ENCODE measurements at regions not wholly inside any gene's neighbourhood (a gene's known extent, or its start where the extent isn't known, plus 50 kb on each side); places are given as distances from the start of the nearest gene placed in this dataset.

DNA sequence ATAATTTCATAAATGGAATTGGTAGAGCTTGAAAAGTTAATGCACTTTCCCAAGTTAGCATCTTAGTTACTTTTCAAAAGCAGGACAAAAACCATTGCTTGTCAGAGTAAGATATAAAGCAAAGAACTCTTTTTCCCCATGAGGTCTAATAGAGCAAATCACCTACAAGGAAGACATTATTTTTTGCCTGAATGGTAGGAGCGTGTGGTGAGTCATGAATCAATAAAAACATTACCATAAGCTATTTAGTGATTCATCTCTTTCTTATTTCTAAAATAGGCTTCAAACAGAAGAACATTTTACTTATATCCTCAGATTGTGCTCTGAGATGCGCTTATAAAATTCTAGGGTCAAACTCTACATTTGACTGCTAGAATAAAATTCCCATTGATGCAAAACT, 109.4 kb upstream of the GPRIN3 start:
- DNase-seq, result no peak

DNA sequence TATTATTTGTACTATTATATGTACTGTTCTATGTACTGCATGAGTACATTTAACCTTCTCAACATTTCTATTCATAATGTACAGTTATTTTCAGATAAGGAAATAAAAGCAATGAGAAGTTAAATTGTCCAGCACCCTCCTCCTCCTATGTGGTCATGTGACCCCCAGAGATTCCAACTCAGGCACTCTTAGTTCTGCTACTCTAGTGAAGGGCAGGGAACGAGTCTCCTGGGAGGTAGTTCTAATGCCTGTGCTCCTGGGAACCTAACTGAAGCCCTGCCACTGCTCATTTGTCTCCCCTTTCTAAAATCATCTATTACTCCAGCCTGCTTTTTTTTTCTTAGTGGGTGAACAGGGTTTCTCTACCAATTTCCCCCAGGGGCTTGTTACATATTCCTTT, 105.9 kb upstream of the GPRIN3 start:
- no peak for DNase-seq

DNA sequence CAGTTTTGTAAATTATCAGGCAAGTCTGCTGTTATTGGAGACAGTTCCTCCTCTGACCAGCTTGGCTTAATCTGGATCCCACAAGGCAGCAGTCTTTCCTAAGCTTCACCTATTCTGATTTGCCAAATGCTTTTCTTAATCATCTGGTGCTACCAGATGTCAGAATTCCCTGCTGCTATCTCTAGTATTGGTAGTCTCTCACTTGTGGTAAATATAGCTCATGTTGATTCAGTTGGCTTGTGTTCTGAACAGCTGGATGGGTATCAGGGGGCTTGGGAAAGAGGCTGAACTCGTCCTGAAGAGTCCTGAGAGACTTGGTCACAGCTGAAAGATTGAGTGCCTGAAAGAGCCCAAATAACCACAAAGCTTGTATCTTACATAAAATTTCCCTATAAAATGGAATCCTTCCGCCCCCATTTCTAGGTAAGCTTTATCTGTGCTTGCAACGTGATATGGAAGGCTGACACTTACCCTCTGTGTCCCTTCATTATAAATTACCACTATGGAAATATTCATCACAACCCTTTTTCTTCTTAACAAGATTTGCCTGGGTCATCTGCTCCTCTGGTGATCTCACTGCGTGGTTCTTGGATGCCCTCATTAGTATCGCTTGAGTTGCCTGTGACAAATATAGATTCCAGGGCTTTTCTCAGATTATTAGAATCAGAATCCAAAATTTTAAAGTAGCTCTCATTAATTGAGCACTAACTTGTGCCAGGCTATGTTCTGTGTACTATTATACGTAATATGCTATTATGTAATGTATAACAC, 104.1 kb upstream of the GPRIN3 start:
- no peak for DNase-seq

DNA sequence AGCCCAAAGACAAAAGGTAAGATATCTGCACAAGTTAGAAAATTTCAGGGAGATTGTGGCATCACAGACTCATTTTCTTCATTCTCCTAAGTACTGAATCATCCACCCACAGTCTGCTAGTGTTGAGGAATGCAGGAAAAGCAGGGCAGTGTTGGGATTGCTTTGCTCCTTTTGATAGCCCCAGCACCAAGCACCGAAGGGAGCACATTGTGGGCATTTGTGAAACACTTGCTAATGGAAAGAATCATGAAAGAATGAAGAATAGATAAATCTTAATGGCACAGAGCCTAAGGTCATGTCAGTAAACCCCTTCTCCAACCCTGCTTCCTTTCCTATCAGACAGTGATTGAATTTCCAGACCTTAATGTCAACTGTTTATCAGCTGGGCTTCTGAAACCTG, 103.1 kb upstream of the GPRIN3 start:
- no peak for DNase-seq

DNA sequence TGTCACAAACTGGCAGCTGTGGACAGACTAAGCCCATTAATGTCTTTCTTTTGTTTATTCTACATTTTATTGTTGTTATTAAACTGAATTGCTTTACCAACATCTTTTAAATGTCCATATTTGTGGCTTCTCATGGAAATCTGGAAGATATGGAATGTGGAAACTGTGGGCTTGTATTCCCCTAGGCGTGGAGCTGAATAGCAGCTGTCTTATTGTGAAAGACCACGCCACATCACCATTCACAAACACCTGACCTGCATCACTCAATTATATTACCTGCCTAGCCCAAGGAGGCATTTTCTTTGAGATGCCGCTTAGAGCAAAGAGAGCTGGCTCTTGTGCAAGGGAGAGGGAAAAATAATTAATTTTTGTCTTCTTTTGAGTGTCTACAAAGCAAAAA, 96.9 kb upstream of the GPRIN3 start:
- DNase-seq, result no peak

DNA sequence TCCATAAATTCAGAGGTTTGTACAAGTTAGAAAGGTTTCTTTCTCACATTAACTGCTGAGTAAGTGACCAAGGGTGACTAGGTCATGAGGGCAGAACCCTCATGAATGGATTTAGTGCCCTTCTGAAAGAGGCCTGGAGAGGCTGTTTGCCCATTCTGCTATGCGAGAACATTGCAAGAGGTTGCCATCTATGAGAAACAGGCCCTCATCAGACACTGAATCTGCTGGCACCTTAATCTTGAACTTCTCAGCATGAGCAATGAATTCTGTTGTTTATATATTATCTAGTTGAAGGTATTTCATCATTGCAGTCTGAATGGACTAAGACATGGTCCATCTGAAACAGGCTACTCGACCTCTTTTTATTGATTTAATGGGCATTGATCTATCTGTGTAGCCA, 96.2 kb upstream of the GPRIN3 start:
- DNase-seq, result no peak

DNA sequence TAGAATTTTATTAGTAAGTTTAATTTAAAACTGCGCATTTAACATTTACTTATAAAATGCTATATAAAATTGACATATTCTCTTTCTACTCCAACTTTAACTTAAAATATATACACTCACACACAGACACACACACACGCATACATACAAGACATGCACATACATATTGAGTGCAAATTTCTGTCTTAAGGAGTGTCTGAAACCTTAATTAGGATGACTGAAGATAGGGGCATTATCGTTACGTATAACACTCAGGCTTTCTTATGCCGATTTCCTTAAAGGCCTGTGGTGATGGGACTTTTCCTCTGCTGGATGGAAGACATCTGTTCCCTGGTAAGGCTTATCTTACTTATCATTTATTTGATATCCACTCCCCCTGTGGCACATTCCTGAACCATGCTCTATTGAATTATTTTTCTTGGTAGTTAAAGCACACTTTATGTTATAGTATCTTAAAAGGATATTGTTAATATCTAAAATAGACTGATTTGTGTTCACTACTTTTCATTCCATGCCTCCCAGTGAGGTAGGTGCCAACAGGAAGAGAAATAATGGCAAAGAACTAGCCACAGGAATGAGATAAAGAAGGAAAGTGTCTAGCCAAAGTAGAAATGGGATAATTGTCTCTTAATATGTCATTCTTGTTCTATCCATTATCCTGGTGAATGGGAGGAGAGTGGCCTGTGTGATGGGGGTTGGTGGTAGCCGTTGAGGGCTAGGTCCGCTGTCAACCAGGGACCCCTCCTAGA, 92.9 kb upstream of the GPRIN3 start:
- no peak for DNase-seq

DNA sequence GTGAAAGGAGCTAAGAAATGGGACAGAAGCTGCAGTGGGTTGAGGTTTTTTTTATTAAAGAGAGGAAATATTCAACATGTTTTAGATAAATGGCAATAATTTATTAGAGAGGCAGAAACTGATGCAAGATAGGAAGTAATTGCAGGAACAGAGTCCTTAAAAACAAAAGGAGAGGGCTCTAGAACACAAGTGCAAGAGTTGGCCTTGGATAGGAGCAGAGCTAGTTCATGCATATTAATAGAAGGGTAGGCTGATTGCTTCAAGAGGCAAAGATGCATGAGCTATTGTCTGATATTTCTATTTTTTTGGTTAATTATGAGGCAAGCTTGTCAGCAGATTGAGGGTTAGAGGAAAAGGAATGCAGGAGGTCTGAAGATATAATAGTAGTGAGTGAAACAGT, 91.0 kb upstream of the GPRIN3 start:
- DNase-seq, result no peak

DNA sequence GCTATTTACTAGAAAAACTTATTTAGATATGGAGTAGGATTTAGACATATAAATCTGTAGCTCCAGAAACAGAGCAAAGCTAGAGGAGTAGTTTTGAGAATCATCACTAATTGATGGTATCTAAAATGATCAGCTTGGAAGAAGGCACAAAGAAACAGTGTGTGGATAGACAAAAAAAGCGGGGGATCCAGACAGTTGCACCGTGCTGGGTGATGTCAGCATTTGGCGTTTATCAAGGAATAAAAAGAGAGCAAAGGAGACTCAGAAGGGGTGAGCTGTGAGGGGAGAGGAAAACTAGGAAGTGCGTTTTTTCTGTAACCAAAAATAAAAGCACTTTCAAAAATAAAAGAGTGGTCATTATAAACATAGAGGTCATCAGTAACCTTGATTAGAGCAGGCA, 90.5 kb upstream of the GPRIN3 start:
- no peak for DNase-seq

DNA sequence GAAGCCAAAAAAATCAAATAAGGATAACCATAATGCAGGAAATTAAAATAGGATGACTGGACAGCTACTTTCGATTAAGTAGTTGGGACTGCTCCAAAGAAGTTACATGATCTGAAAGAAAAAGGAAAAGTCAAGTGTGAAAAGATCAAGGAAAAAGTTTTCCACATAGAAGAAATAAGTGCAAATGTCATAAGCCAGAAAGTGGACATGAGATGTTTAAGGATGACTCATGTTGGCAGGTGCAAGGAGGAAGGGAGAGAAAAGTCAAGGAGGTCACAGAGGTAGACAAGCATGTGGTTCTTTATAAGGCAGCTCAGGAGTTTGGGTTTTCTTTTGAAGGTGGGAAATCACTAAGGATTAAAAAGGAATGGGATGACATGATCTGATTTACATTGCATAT, 89.8 kb upstream of the GPRIN3 start:
- DNase-seq, result no peak

DNA sequence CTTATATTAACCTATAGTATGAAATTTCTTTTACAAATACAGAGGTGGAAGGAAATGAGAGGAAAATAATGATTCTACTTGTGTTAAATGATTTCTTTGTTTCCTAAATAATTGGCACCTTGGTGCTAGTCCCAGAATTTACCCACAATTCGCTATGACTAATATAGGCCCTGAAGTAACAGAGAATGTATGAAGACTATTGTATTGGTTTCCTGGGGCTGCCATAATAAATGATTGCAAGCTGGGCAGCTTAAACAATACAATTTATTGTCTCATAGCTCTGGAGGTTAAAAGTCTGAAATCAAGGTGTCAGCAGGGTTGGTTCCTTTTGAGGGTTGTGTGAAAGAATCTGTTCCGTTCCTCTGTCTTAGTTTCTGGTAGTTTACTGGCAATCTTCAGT, 74.8 kb upstream of the GPRIN3 start:
- no peak for DNase-seq

DNA sequence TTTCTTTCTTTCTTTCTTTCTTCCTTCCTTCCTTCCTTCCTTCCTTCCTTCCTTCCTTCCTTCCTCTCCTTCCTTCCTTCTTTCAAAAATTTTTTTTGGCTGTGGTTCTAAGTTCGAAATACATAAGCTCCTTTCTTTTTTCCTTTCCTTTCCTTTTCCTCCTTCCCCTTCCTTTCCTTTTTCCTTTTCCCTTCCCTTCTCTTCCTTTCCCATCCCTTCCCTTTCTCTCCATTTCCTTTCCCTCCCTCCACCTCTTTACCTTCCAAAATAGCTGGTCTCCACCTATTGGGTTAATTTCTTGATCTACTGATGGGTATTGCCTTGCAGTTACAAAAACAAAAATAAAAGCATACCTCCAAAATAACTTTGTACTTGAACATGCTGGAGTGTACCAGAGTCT, 73.4 kb upstream of the GPRIN3 start:
- DNase-seq, result no peak

DNA sequence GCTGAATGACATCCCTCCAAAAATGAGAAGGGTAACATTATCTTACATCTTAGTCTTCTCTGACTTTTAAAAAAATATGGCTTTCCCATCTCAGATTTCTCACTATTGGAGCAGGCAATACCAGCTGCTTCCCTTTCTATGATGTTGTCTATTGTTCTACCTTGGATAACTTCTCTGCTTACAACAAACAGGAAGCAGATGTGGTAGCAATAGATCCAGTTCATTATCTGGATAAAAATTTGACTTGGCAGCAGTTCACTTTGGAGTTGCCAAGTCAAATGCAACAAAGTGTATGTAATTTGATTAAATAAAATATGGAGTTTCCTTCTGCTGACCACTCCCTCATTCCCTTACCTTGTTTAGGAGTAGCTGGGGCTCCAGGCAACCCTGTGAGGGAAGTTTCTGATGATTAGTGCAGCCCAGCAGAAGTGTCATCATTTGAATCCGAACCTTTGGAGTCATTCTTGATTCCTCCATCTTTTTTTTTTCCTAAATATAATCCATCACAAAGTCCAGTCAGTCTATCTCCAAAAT, 72.0 kb upstream of the GPRIN3 start:
- DNase-seq, result no peak

DNA sequence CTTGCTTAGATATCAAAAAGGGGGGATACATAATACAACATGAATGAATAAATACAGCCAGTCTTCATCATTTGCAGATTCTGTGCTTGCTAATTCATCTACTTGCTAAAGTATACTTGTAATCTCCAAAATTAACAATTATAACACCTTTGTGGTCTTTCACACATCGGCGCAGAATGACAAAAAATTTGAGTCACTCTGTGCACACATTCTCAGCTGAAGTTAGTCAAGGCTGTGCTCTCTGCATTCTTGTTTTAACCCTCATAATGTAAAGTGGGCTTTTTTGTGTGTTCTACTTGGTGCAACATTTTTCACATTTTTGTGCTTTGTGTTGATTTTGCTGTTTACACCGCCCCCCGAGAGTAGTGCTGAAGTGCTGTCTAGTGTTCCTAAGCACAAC, 65.8 kb upstream of the GPRIN3 start:
- DNase-seq, result no peak

DNA sequence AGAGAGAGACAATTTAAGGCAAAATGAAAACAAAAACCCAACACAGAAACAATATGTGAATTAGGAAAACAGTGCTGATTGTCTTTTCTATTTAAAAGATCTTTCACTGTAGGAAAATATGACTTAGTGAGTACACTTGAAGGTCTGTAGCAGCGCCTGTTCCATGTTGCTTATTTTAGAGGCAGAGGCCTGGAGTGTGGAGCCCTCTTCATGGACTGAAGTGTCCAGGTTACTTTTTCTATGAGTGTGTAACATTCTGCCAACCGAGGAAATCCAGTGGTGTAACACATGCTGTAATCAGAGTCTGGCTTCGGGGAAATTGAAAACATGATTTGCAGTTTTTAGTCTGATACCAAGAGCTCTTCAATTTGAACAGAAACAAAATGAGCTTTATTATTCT, 64.0 kb upstream of the GPRIN3 start:
- DNase-seq, result no peak

DNA sequence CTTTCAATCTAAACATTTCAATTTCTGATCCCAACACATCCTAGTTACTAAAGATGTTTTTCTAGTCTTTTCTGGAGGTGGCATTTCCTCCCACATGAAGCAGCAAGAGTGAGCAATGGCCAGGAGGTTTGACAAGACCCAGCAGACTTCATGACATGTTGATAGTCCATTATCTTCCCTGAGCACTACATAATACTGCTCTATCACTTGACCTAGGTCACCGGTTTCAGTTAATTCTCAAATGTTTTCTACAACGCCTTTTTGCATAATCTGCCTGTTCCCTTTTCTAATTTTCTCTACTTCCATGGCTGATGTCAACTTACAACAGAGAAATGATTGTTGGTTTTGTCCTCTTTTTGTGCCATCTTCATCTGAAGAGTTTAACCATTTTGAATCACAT, 62.0 kb upstream of the GPRIN3 start:
- DNase-seq, result peak; percentile 36

DNA sequence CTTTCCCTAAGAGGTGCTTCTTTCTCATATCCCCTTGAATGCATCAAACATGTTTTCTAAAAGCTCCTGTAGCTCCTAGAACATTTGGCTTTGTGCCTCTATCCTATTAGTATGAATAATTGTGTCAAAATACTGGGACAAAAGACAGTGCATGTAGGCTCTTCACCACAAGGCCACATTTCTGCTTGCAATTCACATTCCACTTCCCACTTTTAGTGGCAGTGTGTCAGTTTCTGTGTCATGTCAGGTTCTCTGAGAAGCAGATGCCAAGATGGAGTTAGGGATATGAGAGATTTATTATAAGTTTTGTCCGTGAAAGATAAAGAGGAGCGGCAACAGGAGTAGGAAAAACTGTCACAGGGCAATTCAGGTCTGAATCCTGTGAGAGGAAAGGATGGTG, 61.3 kb upstream of the GPRIN3 start:
- peak; percentile 72 for DNase-seq

DNA sequence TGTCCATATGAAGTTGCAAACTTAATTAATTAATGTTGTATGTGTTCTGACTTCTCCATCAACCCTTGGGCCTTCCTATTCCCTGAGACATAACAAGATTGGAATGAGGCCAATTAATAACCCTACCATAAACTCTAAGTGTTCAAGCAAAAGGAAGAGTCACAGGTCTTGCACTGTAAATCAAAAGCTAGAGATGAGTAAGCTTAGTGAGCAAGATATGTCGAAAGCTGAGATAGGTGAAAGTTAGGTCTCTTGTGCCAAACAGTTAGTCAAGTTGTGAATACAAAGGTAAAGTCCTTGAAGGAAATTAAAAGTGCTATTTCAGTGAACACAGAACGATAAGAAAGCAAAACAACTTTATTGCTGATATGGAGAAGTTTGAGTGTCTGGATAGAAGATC, 58.2 kb upstream of the GPRIN3 start:
- DNase-seq, result no peak

DNA sequence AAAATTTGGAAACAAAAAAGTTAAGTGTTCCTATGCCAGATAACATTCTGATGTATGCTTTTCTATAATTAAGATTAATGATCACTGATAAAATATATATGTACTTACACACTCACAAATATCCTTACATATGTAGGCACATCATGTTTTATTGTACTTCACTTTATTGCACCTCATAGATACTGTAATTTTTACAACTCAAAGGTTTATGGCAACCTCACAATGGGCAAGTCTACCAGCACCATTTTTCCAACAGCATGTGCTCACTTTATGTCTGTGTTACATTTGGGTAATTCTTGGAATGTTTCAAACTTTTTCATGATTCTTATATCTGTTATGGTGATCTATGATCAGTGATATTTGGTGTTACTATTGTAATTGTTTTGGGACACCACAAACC, 57.8 kb upstream of the GPRIN3 start:
- no peak for DNase-seq

DNA sequence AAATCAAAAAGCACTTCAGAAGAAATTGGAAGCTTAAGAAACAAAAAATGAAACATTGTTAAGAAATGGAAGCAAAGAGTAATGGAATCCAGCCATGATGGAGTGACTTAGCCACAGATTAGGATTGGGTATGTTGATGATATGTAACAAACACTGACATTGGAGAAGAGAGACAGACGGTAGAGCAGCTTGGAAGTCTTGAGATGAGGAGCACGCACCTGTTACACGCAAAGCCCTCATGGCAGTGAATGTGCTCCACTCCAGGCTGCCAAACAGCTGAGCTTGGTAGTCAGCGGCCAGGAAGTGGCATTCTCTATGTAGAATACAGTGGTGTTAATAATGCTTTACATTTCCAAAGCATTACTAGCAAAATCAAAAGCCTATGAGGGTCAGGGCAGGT, 56.9 kb upstream of the GPRIN3 start:
- DNase-seq, result no peak

DNA sequence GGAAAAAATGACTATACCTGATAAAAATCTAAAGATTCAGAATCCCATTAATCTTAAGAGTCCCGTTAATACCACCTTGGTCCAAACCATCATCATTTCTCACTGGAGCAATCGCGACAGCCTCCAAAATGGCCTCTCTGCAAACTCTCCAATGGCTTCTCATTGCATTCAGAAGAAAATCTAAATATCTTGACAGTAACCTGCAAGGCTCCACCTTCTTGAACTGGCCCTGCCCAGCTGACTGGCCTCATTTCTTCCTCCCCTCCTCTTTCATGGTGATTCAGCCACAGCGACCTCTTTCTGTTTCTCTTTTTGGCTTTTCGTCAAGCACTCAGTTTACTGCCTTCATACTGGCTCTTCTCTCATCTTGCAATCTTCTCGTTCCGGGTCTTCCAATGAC, 56.2 kb upstream of the GPRIN3 start:
- DNase-seq, result no peak

DNA sequence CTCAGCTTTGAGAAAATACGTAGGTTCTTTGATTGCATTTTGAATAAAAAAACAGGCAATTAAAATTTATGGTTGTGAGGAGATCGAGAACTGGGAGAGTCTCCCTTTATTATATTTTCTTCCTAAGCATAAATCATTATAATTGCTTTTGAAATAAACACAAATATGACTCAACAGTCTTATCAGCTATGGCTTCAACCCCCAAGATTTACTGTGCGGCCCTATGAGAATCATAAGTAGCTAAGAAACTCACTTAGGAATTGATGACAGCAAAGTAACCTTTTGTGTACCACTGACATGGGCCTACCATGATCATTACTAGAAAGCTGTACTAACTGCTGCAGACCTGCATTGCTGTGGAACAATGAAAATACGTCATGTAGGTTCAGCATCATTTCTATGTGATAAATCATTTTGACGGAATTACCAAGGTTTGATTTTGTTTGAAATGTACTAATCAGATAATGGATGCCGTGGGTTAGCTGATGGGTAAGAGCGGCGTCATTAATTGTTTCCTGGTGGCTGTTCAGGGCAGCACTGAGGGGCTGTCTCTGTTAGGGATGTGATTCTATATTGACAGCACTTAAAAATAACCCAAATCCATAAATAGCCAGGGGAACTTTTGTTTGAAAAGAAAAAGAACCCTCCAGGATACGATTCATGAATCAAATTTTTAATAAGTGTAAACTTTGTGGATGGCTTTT, 51.5 kb upstream of the GPRIN3 start:
- DNase-seq, result no peak

DNA sequence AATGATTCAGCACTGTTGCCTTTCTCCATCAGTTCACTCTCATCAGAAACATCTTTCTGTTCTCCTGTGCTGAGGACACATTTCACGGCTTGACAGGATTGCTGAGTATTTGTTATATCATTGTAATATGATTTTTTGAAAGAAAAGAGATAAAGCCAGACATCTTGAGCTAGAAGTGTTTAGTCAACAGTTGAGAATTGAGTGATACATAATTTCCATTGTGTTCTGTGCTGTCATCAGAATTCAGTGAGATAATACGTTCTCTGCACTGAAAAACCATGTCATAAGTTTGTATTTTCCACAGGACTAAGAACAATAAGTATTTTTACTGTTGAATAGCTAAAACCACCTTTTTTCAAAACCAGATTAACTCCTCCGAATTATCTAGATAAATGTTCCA, 50.2 kb upstream of the GPRIN3 start:
- DNase-seq, result no peak
